IgD-negative memory B cell (primary cell): ENCODE measurements at regions not wholly inside any gene's neighbourhood (a gene's known extent, or its start where the extent isn't known, plus 50 kb on each side); places are given as distances from the start of the nearest gene placed in this dataset.
A peak's percentile ranks its signal among the peaks of the same experiment; 100 is the strongest.

Source experiments
- H3K27ac Mint-ChIP-seq, 3 donors: one replicate each; pipeline ENCODE4 v1.8.0; 2020 to 2022; ENCODE audit warnings: mild to moderate bottlenecking in 3 of 3, mixed read lengths in 3 of 3, moderate library complexity in 1 of 3
- H3K27me3 Mint-ChIP-seq: one replicate; pipeline ENCODE4 v1.8.0; 2021; ENCODE audit warnings: mixed read lengths
- H3K36me3 Mint-ChIP-seq: one replicate; pipeline ENCODE4 v1.8.0; 2020; ENCODE audit warnings: mild to moderate bottlenecking, mixed read lengths
- H3K4me1 Mint-ChIP-seq, 3 donors: one replicate each; pipeline ENCODE4 v1.8.0; 2020 to 2022; ENCODE audit warnings: mixed read lengths in 3 of 3, mild to moderate bottlenecking in 1 of 3
- H3K4me3 Mint-ChIP-seq, 4 donors: one replicate each; pipeline ENCODE4 v1.8.0; 2020 to 2022; ENCODE audit warnings: mild to moderate bottlenecking in 4 of 4, mixed read lengths in 4 of 4, moderate library complexity in 3 of 4
- H3K9me3 Mint-ChIP-seq, 3 donors: one replicate each; pipeline ENCODE4 v1.8.0; 2020 to 2021; ENCODE audit warnings: mixed read lengths in 3 of 3, mild to moderate bottlenecking in 1 of 3

- peaks cover 3 to 8% (median 7%) of the 10 kb centered on the region in 3 donors for H3K4me1 Mint-ChIP-seq
- H3K27ac Mint-ChIP-seq: no peak overlapping the region
- H3K4me3 Mint-ChIP-seq: no peak overlapping the region
- H3K27me3 Mint-ChIP-seq: peaks cover 7% of the 10 kb centered on the region
- H3K9me3 Mint-ChIP-seq: peaks cover 0 to 5% (median 1%) of the 10 kb centered on the region in 3 donors
- H3K36me3 Mint-ChIP-seq: no peaks in the 10 kb centered on the region
These were observed 62.3 kb downstream of the UCHL1 start for GRCh38 chr4:41318839-41319530.

- Mint-ChIP-seq H3K4me3 (peak overlapping the region in 1 of 4 donors; percentile 61), H3K27ac (no peak overlapping the region), H3K9me3 (peaks cover 0 to 5% (median 3%) of the 10 kb centered on the region in 3 donors), H3K27me3 (peaks cover 7% of the 10 kb centered on the region), H3K4me1 (peaks cover 3 to 8% (median 7%) of the 10 kb centered on the region in 3 donors), H3K36me3 (no peaks in the 10 kb centered on the region)
These were observed 62.8 kb downstream of the UCHL1 start for GRCh38 chr4:41319553-41319952.

GRCh38 chr4:41320278-41320677 lies 63.5 kb downstream of the UCHL1 start:
- H3K36me3 Mint-ChIP-seq: no peaks in the 10 kb centered on the region
- peaks cover 3 to 8% (median 7%) of the 10 kb centered on the region in 3 donors for H3K4me1 Mint-ChIP-seq
- peaks cover 0 to 5% (median 3%) of the 10 kb centered on the region in 3 donors for H3K9me3 Mint-ChIP-seq
- no peak overlapping the region for H3K4me3 Mint-ChIP-seq
- peaks cover 7% of the 10 kb centered on the region for H3K27me3 Mint-ChIP-seq
- no peak overlapping the region for H3K27ac Mint-ChIP-seq

- Mint-ChIP-seq H3K4me3 (peak overlapping the region in 1 of 4 donors; percentile 47), H3K9me3 (peaks cover 0 to 3% (median 2%) of the 10 kb centered on the region in 3 donors), H3K27ac (no peak overlapping the region), H3K27me3 (peaks cover 7% of the 10 kb centered on the region), H3K36me3 (no peaks in the 10 kb centered on the region), H3K4me1 (peaks cover 3 to 8% (median 7%) of the 10 kb centered on the region in 3 donors)
These were observed 64.1 kb downstream of the UCHL1 start for GRCh38 chr4:41320786-41321185.

GRCh38 chr4:41321216-41321945 lies 64.7 kb downstream of the UCHL1 start:
- Mint-ChIP-seq H3K9me3 (peaks cover 0 to 3% (median 2%) of the 10 kb centered on the region in 3 donors), H3K4me3 (peak overlapping the region in 1 of 4 donors; percentile 47)

GRCh38 chr4:41322617-41323016 lies 65.9 kb downstream of the UCHL1 start:
- Mint-ChIP-seq H3K9me3 (peaks cover 0 to 3% (median 2%) of the 10 kb centered on the region in 3 donors), H3K4me1 (peaks cover 3 to 8% (median 7%) of the 10 kb centered on the region in 3 donors), H3K27me3 (peaks cover 6% of the 10 kb centered on the region), H3K27ac (no peak overlapping the region), H3K36me3 (no peaks in the 10 kb centered on the region), H3K4me3 (peak overlapping the region in 1 of 4 donors; percentile 42)

More at GRCh38 chr4:41321216-41321945, 64.7 kb downstream of the UCHL1 start:
- Mint-ChIP-seq H3K27me3 (peaks cover 7% of the 10 kb centered on the region), H3K4me1 (peaks cover 3 to 8% (median 7%) of the 10 kb centered on the region in 3 donors), H3K36me3 (no peaks in the 10 kb centered on the region), H3K27ac (no peak overlapping the region)

GRCh38 chr4:41323179-41323578 lies 66.5 kb downstream of the UCHL1 start:
- Mint-ChIP-seq H3K27me3 (peaks cover 5% of the 10 kb centered on the region), H3K9me3 (peaks cover 0 to 3% (median 2%) of the 10 kb centered on the region in 3 donors), H3K36me3 (no peaks in the 10 kb centered on the region), H3K4me1 (peaks cover 3 to 8% (median 7%) of the 10 kb centered on the region in 3 donors), H3K4me3 (no peak overlapping the region), H3K27ac (no peak overlapping the region)

GRCh38 chr4:41323706-41324105 lies 67.0 kb downstream of the UCHL1 start:
- Mint-ChIP-seq H3K4me3 (no peak overlapping the region), H3K27ac (peak overlapping the region in 1 of 3 donors; percentile 48), H3K36me3 (no peaks in the 10 kb centered on the region), H3K4me1 (peaks cover 3 to 8% (median 7%) of the 10 kb centered on the region in 3 donors), H3K9me3 (peaks cover 0 to 3% (median 2%) of the 10 kb centered on the region in 3 donors), H3K27me3 (peaks cover 5% of the 10 kb centered on the region)

GRCh38 chr4:41324861-41325260 lies 68.1 kb downstream of the UCHL1 start:
- Mint-ChIP-seq H3K4me3 (no peak overlapping the region), H3K36me3 (no peaks in the 10 kb centered on the region), H3K27ac (no peak overlapping the region)

GRCh38 chr4:41325901-41326300 lies 69.2 kb downstream of the UCHL1 start:
- Mint-ChIP-seq H3K27me3 (peaks cover 1% of the 10 kb centered on the region), H3K4me3 (no peak overlapping the region), H3K9me3 (peaks cover 2 to 3% (median 3%) of the 10 kb centered on the region in 3 donors), H3K27ac (no peak overlapping the region), H3K4me1 (peaks cover 3 to 8% (median 7%) of the 10 kb centered on the region in 3 donors), H3K36me3 (no peaks in the 10 kb centered on the region)

More at GRCh38 chr4:41324861-41325260, 68.1 kb downstream of the UCHL1 start:
- peaks cover 1% of the 10 kb centered on the region for H3K27me3 Mint-ChIP-seq
- peaks cover 2 to 3% (median 3%) of the 10 kb centered on the region in 3 donors for H3K9me3 Mint-ChIP-seq
- peaks cover 3 to 8% (median 7%) of the 10 kb centered on the region in 3 donors for H3K4me1 Mint-ChIP-seq

GRCh38 chr4:41326776-41327175 lies 70.0 kb downstream of the UCHL1 start:
- peaks cover 1% of the 10 kb centered on the region for H3K27me3 Mint-ChIP-seq
- no peak overlapping the region for H3K27ac Mint-ChIP-seq
- H3K9me3 Mint-ChIP-seq: peaks cover 1 to 3% (median 3%) of the 10 kb centered on the region in 3 donors
- H3K4me3 Mint-ChIP-seq: no peak overlapping the region
- H3K4me1 Mint-ChIP-seq: peaks cover 3 to 8% (median 3%) of the 10 kb centered on the region in 3 donors
- no peaks in the 10 kb centered on the region for H3K36me3 Mint-ChIP-seq

GRCh38 chr4:41327770-41328169 lies 71.0 kb downstream of the UCHL1 start:
- peaks cover 1 to 3% (median 3%) of the 10 kb centered on the region in 3 donors for H3K9me3 Mint-ChIP-seq
- H3K27ac Mint-ChIP-seq: no peak overlapping the region
- no peaks in the 10 kb centered on the region for H3K36me3 Mint-ChIP-seq
- peaks cover 0 to under 1% (median 0%) of the 10 kb centered on the region in 3 donors for H3K4me1 Mint-ChIP-seq
- H3K4me3 Mint-ChIP-seq: no peak overlapping the region
- peaks cover 4% of the 10 kb centered on the region for H3K27me3 Mint-ChIP-seq

- no peaks in the 10 kb centered on the region for H3K4me1 Mint-ChIP-seq
- H3K4me3 Mint-ChIP-seq: no peak overlapping the region
- peaks cover 0 to 3% (median 1%) of the 10 kb centered on the region in 3 donors for H3K9me3 Mint-ChIP-seq
- H3K27me3 Mint-ChIP-seq: peaks cover 4% of the 10 kb centered on the region
- H3K27ac Mint-ChIP-seq: no peak overlapping the region
- no peaks in the 10 kb centered on the region for H3K36me3 Mint-ChIP-seq
These were observed 72.6 kb downstream of the UCHL1 start for GRCh38 chr4:41329361-41329760.

- Mint-ChIP-seq H3K27me3 (peaks cover 4% of the 10 kb centered on the region), H3K4me1 (no peaks in the 10 kb centered on the region), H3K27ac (no peak overlapping the region), H3K9me3 (peaks cover 0 to 3% (median 1%) of the 10 kb centered on the region in 3 donors), H3K4me3 (no peak overlapping the region), H3K36me3 (no peaks in the 10 kb centered on the region)
These were observed 74.5 kb downstream of the UCHL1 start for GRCh38 chr4:41331224-41331623.

- Mint-ChIP-seq H3K27me3 (peaks cover 4% of the 10 kb centered on the region), H3K4me3 (no peak overlapping the region)
These were observed 75.9 kb downstream of the UCHL1 start for GRCh38 chr4:41332510-41333054.

More at GRCh38 chr4:41332510-41333054, 75.9 kb downstream of the UCHL1 start:
- H3K36me3 Mint-ChIP-seq: no peaks in the 10 kb centered on the region
- no peaks in the 10 kb centered on the region for H3K4me1 Mint-ChIP-seq
- H3K9me3 Mint-ChIP-seq: peaks cover 0 to 3% (median 1%) of the 10 kb centered on the region in 3 donors
- H3K27ac Mint-ChIP-seq: no peak overlapping the region
